ENCODE measurements at regions not wholly inside any gene's neighbourhood (a gene's known extent, or its start where the extent isn't known, plus 50 kb on each side); places are given as distances from the start of the nearest gene placed in this dataset.
"Not testable (repeated sequence)": the region's sequence is repeated elsewhere in the genome, so short reads cannot be mapped to it uniquely, and the experiment has no call there.

DNA sequence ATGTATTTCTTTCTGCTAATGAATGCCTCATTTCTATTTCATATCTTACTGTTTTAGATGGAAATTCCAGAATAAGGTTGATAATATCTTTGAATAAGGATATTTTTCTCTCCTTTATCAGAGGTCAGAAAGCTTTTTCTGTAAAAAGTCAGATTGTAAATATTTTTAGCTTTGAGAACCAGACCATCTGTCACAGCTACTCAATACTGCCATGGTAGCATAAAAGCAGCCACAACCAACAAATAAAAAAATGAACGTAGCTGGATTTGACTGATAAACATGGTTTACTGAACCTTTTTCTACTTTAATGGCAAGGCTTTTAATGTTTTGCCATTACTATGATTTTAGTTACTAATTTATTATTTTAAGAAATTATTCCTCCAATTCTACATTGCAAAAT lies 217.4 kb upstream of the COX10 start:
- H3K36me3 ChIP-seq (ENCODE audit: control insufficient read depth in 1 of 2, insufficient read depth in 2 of 2, low read length in 2 of 2), result no peaks in the 10 kb centered on the region
- no peak overlapping the region for H3K27ac ChIP-seq (ENCODE audit: low read depth, low read length)

DNA sequence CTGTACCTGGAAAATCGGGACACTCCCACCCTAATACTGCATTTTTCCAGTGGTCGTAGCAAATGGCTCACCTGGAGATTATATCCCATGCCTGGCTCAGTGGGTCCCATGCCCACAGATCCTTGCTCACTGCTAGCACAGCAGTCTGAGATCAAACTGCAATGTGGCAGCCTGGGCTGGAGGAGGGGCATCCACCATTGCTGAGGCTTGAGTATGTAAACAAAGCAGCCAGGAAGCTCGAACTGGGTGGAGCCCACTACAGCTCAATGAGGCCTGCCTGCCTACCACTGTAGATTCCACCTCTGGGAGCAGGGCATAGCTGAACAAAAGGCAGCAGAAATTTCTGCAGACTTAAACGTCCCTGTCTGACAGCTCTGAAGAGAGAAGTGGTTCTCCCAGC lies 213.6 kb upstream of the COX10 start:
- not testable (repeated sequence) for H3K9ac ChIP-seq (ENCODE audit: low read depth in 1 of 2, low read length in 2 of 2); H3K4me1 ChIP-seq (ENCODE audit: control insufficient read depth in 1 of 2, insufficient read depth in 2 of 2, low read length in 2 of 2); H3K4me3 ChIP-seq (ENCODE audit: low read depth in 1 of 2, low read length in 2 of 2); H3K27me3 ChIP-seq (ENCODE audit: control insufficient read depth in 1 of 2, insufficient read depth in 2 of 2, low read length in 2 of 2); H3K9me3 ChIP-seq (ENCODE audit: control insufficient read depth in 1 of 2, low read length in 2 of 2); H3K36me3 ChIP-seq (ENCODE audit: control insufficient read depth in 1 of 2, insufficient read depth in 2 of 2, low read length in 2 of 2); H3K27ac ChIP-seq (ENCODE audit: low read depth, low read length)

More for the DNA sequence above, 217.4 kb upstream of the COX10 start:
- H3K4me3 ChIP-seq (ENCODE audit: low read depth in 1 of 2, low read length in 2 of 2), result no peak overlapping the region
- H3K9me3 ChIP-seq (ENCODE audit: control insufficient read depth in 1 of 2, low read length in 2 of 2), result no peaks in the 10 kb centered on the region
- H3K27me3 ChIP-seq (ENCODE audit: control insufficient read depth in 1 of 2, insufficient read depth in 2 of 2, low read length in 2 of 2), result no peaks in the 10 kb centered on the region
- no peak overlapping the region for H3K9ac ChIP-seq (ENCODE audit: low read depth in 1 of 2, low read length in 2 of 2)
- no peaks in the 10 kb centered on the region for H3K4me1 ChIP-seq (ENCODE audit: control insufficient read depth in 1 of 2, insufficient read depth in 2 of 2, low read length in 2 of 2)

DNA sequence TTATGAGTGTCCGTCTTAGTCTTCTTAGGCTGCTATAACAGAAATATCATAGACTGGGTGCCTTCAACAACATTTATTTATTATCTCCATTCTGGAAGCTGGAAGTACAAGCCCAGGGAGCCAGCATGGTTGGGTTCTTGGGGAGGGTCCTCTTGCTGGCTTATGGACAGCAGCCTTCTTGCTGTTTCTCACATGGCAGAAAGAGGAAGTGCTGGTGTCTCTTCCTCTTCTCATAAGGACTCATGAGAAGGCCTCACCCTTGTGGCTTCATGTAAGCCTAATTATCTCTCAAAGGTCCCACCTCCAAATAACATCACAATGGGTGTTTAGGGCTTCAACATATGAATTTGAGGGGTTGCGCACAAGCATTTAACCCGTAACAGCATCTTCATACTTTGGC lies 207.0 kb upstream of the COX10 start:
- Histone ChIP-seq H3K9ac (ENCODE audit: low read depth in 1 of 2, low read length in 2 of 2) (no peak overlapping the region), H3K4me1 (ENCODE audit: control insufficient read depth in 1 of 2, insufficient read depth in 2 of 2, low read length in 2 of 2) (no peaks in the 10 kb centered on the region), H3K27ac (ENCODE audit: low read depth, low read length) (no peak overlapping the region), H3K4me3 (ENCODE audit: low read depth in 1 of 2, low read length in 2 of 2) (no peak overlapping the region), H3K9me3 (ENCODE audit: control insufficient read depth in 1 of 2, low read length in 2 of 2) (peaks cover 0 to under 1% of the 10 kb centered on the region in 2 donors), H3K27me3 (ENCODE audit: control insufficient read depth in 1 of 2, insufficient read depth in 2 of 2, low read length in 2 of 2) (no peaks in the 10 kb centered on the region), H3K36me3 (ENCODE audit: control insufficient read depth in 1 of 2, insufficient read depth in 2 of 2, low read length in 2 of 2) (no peaks in the 10 kb centered on the region)

DNA sequence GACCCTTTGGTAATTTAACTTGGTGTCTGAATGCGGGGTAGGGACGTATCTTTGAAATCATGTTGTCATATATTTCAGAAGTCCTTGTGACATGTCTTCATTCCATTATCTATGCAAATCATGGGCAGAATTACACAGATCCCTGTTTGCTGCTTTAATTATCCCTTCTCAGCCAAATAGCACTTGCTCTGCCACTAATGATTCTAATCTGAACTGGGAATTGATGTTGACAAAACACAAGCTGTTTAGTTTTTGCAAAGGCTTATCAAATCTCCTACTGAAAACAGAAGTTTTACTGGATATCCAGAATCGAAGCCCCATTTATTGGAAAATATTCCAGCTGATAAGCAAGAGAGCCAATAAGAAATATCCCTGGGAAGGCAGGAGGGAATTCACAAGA lies 205.9 kb upstream of the COX10 start:
- Histone ChIP-seq H3K27me3 (ENCODE audit: control insufficient read depth in 1 of 2, insufficient read depth in 2 of 2, low read length in 2 of 2) (no peaks in the 10 kb centered on the region), H3K4me1 (ENCODE audit: control insufficient read depth in 1 of 2, insufficient read depth in 2 of 2, low read length in 2 of 2) (no peaks in the 10 kb centered on the region), H3K9ac (ENCODE audit: low read depth in 1 of 2, low read length in 2 of 2) (no peak overlapping the region), H3K27ac (ENCODE audit: low read depth, low read length) (no peak overlapping the region), H3K36me3 (ENCODE audit: control insufficient read depth in 1 of 2, insufficient read depth in 2 of 2, low read length in 2 of 2) (no peaks in the 10 kb centered on the region), H3K4me3 (ENCODE audit: low read depth in 1 of 2, low read length in 2 of 2) (no peak overlapping the region), H3K9me3 (ENCODE audit: control insufficient read depth in 1 of 2, low read length in 2 of 2) (peaks cover 0 to 2% of the 10 kb centered on the region in 2 donors)

DNA sequence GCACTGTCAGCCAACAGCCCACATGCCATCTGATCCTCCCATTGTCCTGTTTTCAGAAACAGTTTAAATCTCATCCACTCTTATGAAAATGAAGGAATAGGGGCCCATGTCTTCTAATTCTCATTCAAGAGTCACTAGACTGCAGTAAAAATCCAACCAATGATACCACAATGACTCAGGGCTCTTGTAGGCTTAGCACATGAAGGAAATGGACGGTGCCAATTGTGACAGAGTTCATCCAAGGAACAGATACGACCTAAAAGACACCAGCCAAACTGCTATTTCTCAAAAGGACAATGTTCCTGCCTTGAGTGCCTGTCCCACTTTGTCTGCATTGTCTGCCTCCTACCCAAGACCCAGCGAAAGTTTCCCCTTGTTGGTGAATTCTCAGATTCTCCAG lies 204.8 kb upstream of the COX10 start:
- H3K9me3 ChIP-seq (ENCODE audit: control insufficient read depth in 1 of 2, low read length in 2 of 2), result peaks cover 0 to 2% of the 10 kb centered on the region in 2 donors
- H3K27ac ChIP-seq (ENCODE audit: low read depth, low read length), result no peak overlapping the region
- H3K4me1 ChIP-seq (ENCODE audit: control insufficient read depth in 1 of 2, insufficient read depth in 2 of 2, low read length in 2 of 2), result no peaks in the 10 kb centered on the region
- H3K27me3 ChIP-seq (ENCODE audit: control insufficient read depth in 1 of 2, insufficient read depth in 2 of 2, low read length in 2 of 2), result no peaks in the 10 kb centered on the region
- no peak overlapping the region for H3K4me3 ChIP-seq (ENCODE audit: low read depth in 1 of 2, low read length in 2 of 2)
- no peaks in the 10 kb centered on the region for H3K36me3 ChIP-seq (ENCODE audit: control insufficient read depth in 1 of 2, insufficient read depth in 2 of 2, low read length in 2 of 2)
- no peak overlapping the region for H3K9ac ChIP-seq (ENCODE audit: low read depth in 1 of 2, low read length in 2 of 2)

DNA sequence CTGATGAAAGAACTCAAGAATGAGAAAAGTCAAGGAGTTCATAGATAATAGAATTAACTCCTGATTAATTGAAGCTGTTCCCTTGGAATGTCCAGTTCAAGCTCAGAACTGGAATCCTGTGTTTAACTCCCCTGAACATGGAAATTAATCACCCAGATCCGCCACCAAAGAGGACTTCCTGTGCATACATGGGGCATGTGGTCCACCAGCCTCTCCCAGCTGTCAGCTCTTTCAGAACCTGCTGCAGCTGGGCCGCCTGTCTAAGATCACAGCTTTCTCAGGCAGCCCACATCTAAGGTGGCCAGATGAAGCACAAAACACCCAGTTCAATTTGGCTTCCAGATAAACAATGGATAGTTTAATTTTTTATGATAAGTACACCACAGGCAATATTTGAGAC lies 203.7 kb upstream of the COX10 start:
- Histone ChIP-seq H3K27ac (ENCODE audit: low read depth, low read length) (no peak overlapping the region), H3K4me1 (ENCODE audit: control insufficient read depth in 1 of 2, insufficient read depth in 2 of 2, low read length in 2 of 2) (no peaks in the 10 kb centered on the region), H3K4me3 (ENCODE audit: low read depth in 1 of 2, low read length in 2 of 2) (no peak overlapping the region), H3K36me3 (ENCODE audit: control insufficient read depth in 1 of 2, insufficient read depth in 2 of 2, low read length in 2 of 2) (no peaks in the 10 kb centered on the region), H3K9ac (ENCODE audit: low read depth in 1 of 2, low read length in 2 of 2) (no peak overlapping the region), H3K9me3 (ENCODE audit: control insufficient read depth in 1 of 2, low read length in 2 of 2) (peaks cover 0 to 2% of the 10 kb centered on the region in 2 donors), H3K27me3 (ENCODE audit: control insufficient read depth in 1 of 2, insufficient read depth in 2 of 2, low read length in 2 of 2) (no peaks in the 10 kb centered on the region)

DNA sequence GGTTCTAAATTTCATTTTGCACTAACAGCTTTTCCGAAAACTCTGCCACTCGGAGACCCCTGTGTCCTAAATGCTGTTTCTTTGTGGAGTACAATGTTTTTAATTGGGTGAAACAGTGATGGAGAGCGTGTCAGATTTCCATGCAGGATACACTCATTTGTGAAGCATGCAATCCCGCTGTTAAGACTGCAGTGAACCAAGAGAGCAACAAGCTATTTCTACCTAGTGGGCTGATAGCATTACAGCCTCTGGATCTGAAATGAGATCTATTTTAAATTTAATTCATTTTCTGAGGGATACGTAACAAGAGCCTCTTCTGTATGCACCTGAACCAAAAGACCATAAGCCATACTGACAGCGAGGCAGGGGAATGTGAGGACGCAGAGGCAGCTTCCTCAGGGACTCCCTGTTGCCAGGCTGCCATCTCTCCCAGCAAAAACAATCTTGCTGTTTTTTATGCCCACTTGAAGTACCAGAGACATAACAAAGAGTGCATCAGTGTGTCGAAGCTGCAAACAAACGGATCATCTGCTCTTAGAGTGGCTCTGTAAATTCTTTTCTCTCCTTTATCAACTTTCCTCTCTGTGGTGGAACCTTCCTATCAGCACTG lies 199.9 kb upstream of the COX10 start:
- no peaks in the 10 kb centered on the region for H3K36me3 ChIP-seq (ENCODE audit: control insufficient read depth in 1 of 2, insufficient read depth in 2 of 2, low read length in 2 of 2)
- H3K9ac ChIP-seq (ENCODE audit: low read depth in 1 of 2, low read length in 2 of 2), result no peak overlapping the region
- peaks cover 0 to 2% of the 10 kb centered on the region in 2 donors for H3K9me3 ChIP-seq (ENCODE audit: control insufficient read depth in 1 of 2, low read length in 2 of 2)
- H3K27me3 ChIP-seq (ENCODE audit: control insufficient read depth in 1 of 2, insufficient read depth in 2 of 2, low read length in 2 of 2), result no peaks in the 10 kb centered on the region
- no peak overlapping the region for H3K27ac ChIP-seq (ENCODE audit: low read depth, low read length)
- H3K4me1 ChIP-seq (ENCODE audit: control insufficient read depth in 1 of 2, insufficient read depth in 2 of 2, low read length in 2 of 2), result no peaks in the 10 kb centered on the region
- H3K4me3 ChIP-seq (ENCODE audit: low read depth in 1 of 2, low read length in 2 of 2), result no peak overlapping the region

DNA sequence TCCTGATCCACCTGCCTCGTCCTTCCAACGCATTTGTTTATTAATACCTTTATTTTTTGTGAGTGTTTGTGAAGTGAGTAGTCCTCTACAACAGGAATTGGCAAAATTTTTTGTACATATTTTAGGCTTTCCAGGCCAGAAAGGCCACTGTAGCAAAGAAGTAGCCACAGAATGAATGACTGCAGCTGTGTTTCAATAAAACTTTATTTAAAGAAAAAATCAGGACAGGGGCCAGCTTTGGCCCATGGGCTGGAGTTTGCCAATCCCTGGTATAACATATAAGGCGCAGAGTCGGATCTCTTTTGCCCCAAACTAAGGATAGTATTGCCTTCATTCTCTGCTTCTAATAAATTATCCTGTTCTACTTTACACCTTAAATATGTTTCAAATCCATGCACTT lies 198.0 kb upstream of the COX10 start:
- Histone ChIP-seq H3K4me1 (ENCODE audit: control insufficient read depth in 1 of 2, insufficient read depth in 2 of 2, low read length in 2 of 2) (no peaks in the 10 kb centered on the region), H3K27ac (ENCODE audit: low read depth, low read length) (no peak overlapping the region), H3K36me3 (ENCODE audit: control insufficient read depth in 1 of 2, insufficient read depth in 2 of 2, low read length in 2 of 2) (no peaks in the 10 kb centered on the region), H3K9ac (ENCODE audit: low read depth in 1 of 2, low read length in 2 of 2) (no peak overlapping the region), H3K9me3 (ENCODE audit: control insufficient read depth in 1 of 2, low read length in 2 of 2) (peaks cover 0 to 2% of the 10 kb centered on the region in 2 donors), H3K27me3 (ENCODE audit: control insufficient read depth in 1 of 2, insufficient read depth in 2 of 2, low read length in 2 of 2) (no peaks in the 10 kb centered on the region), H3K4me3 (ENCODE audit: low read depth in 1 of 2, low read length in 2 of 2) (no peak overlapping the region)

DNA sequence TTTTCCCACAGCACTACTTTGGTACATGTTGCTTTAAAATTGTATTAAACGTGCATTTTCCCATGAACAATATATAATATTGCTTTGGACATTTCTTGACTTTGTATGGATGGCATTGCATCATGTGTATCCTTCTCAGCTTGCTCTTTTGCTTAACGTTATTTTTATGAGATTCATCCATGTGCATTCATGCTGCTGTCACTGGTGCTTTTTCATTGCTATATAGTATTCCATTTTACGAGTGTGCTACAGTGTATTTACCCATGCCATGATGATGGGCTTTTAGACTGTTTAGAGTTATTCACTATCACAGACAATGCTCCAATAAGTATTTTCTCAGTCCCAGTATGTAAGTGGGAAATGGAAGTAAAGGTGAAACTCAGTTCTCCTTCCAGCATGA lies 195.2 kb upstream of the COX10 start:
- Histone ChIP-seq H3K27ac (ENCODE audit: low read depth, low read length) (no peak overlapping the region), H3K4me1 (ENCODE audit: control insufficient read depth in 1 of 2, insufficient read depth in 2 of 2, low read length in 2 of 2) (no peaks in the 10 kb centered on the region), H3K36me3 (ENCODE audit: control insufficient read depth in 1 of 2, insufficient read depth in 2 of 2, low read length in 2 of 2) (no peaks in the 10 kb centered on the region), H3K9me3 (ENCODE audit: control insufficient read depth in 1 of 2, low read length in 2 of 2) (no peaks in the 10 kb centered on the region), H3K4me3 (ENCODE audit: low read depth in 1 of 2, low read length in 2 of 2) (no peak overlapping the region), H3K9ac (ENCODE audit: low read depth in 1 of 2, low read length in 2 of 2) (no peak overlapping the region), H3K27me3 (ENCODE audit: control insufficient read depth in 1 of 2, insufficient read depth in 2 of 2, low read length in 2 of 2) (no peaks in the 10 kb centered on the region)

DNA sequence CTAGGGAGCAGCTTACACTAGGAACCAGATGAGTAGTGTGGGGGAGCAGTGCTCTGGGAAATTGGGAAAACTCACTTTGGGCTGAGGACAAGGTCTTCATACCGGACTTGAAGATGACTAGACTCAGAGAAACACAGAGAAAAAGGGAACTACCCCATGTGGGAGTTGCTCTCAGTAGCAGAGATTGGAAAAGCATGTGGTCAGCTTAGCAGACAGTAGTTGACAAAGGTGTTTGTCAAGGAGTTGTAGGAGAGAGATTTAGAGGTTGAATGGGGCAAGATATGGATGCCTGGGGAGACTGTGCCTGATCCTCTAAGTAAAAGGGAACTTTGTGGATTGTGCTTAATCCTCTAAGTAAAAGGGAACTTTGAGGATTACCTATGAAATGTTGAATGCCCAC lies 194.5 kb upstream of the COX10 start:
- Histone ChIP-seq H3K27me3 (ENCODE audit: control insufficient read depth in 1 of 2, insufficient read depth in 2 of 2, low read length in 2 of 2) (no peaks in the 10 kb centered on the region), H3K36me3 (ENCODE audit: control insufficient read depth in 1 of 2, insufficient read depth in 2 of 2, low read length in 2 of 2) (no peaks in the 10 kb centered on the region), H3K9ac (ENCODE audit: low read depth in 1 of 2, low read length in 2 of 2) (no peak overlapping the region), H3K4me3 (ENCODE audit: low read depth in 1 of 2, low read length in 2 of 2) (no peak overlapping the region), H3K4me1 (ENCODE audit: control insufficient read depth in 1 of 2, insufficient read depth in 2 of 2, low read length in 2 of 2) (no peaks in the 10 kb centered on the region), H3K9me3 (ENCODE audit: control insufficient read depth in 1 of 2, low read length in 2 of 2) (no peaks in the 10 kb centered on the region), H3K27ac (ENCODE audit: low read depth, low read length) (no peak overlapping the region)

DNA sequence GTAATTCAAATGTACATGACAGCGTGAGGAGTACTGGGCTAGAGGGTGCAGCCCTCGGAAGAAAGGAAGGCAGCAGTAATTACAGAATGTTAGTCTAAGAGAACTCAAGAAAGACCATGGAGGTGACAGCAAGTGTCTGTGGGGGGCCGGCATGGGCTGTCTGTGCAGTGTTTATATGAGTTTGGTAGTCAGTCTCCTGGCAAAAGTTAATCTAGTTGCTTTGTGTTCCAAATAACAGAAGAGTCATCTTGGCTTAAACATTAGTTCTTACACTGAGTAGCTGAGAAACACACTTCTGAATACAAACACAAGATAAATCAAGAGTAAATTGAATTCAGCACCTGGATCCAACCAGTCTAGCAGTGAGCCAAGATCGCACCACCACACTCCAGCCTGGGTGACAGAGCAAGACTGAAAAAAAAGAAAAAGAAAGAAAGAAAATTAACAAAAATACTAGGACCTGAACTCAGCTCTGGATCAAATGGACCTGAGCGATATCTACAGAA lies 189.3 kb upstream of the COX10 start:
- Histone ChIP-seq H3K27me3 (ENCODE audit: control insufficient read depth in 1 of 2, insufficient read depth in 2 of 2, low read length in 2 of 2) (no peaks in the 10 kb centered on the region), H3K9me3 (ENCODE audit: control insufficient read depth in 1 of 2, low read length in 2 of 2) (no peaks in the 10 kb centered on the region), H3K27ac (ENCODE audit: low read depth, low read length) (no peak overlapping the region), H3K4me1 (ENCODE audit: control insufficient read depth in 1 of 2, insufficient read depth in 2 of 2, low read length in 2 of 2) (no peaks in the 10 kb centered on the region), H3K4me3 (ENCODE audit: low read depth in 1 of 2, low read length in 2 of 2) (no peak overlapping the region), H3K36me3 (ENCODE audit: control insufficient read depth in 1 of 2, insufficient read depth in 2 of 2, low read length in 2 of 2) (no peaks in the 10 kb centered on the region), H3K9ac (ENCODE audit: low read depth in 1 of 2, low read length in 2 of 2) (no peak overlapping the region)

Measured in duodenal mucosa (tissue), 2 donors.